WERI-Rb-1 (cell line): ENCODE measurements at regions not wholly inside any gene's neighbourhood (a gene's known extent, or its start where the extent isn't known, plus 50 kb on each side); places are given as distances from the start of the nearest gene placed in this dataset.
"Not testable (repeated sequence)": the region's sequence is repeated elsewhere in the genome, so short reads cannot be mapped to it uniquely, and the experiment has no call there.

Experiments used
- DNase-seq: peaks from one replicate; pipeline ENCODE4 v3.0.0-alpha.2; 2020
- H3K27ac ChIP-seq: fragments of 250-450 bp; sonication (Bioruptor Pico); 2 replicates; pipeline ENCODE4 v1.5.1; 2020; ENCODE audit warnings: mild to moderate bottlenecking, moderate library complexity
- H3K27me3 ChIP-seq: fragments of 250-450 bp; sonication (Bioruptor Pico); 2 replicates; pipeline ENCODE4 v1.5.1; 2021; ENCODE audit warnings: mild to moderate bottlenecking, low read depth, moderate library complexity; ENCODE audit not compliant: insufficient read depth, severe bottlenecking
- H3K36me3 ChIP-seq: fragments of 250-450 bp; sonication (Bioruptor Pico); 2 replicates; pipeline ENCODE4 v1.5.1; 2020; ENCODE audit warnings: mild to moderate bottlenecking, moderate library complexity
- H3K4me3 ChIP-seq: 2 replicates; pipeline ENCODE4 v1.5.1; 2011; ENCODE audit warnings: low read depth, mild to moderate bottlenecking, control low read depth, low read length
- H3K9me3 ChIP-seq: fragments of 250-450 bp; sonication (Bioruptor Pico); 2 replicates; pipeline ENCODE4 v1.5.1; 2021; ENCODE audit warnings: mild to moderate bottlenecking, moderate library complexity; ENCODE audit not compliant: severe bottlenecking
- CTCF ChIP-seq: IDR thresholded peaks from 2 replicates; pipeline ENCODE4 v1.5.1; 2011; ENCODE audit warnings: low read depth, mild to moderate bottlenecking, control low read depth, inconsistent platforms, low read length

- no peaks in the 10 kb centered on the region for H3K27me3 ChIP-seq
- H3K4me3 ChIP-seq: no peak overlapping the region
- no peak overlapping the region for H3K27ac ChIP-seq
- no peaks in the 10 kb centered on the region for H3K9me3 ChIP-seq
- no peak for TF ChIP-seq CTCF
- no peak for DNase-seq
- no peaks in the 10 kb centered on the region for H3K36me3 ChIP-seq
Observed at GRCh38 chr7:46047581-46047980, 126.5 kb upstream of the IGFBP3 start.

GRCh38 chr7:46043338-46043737 lies 122.3 kb upstream of the IGFBP3 start:
- peak; percentile 16 for DNase-seq
- H3K36me3 ChIP-seq, H3K27ac ChIP-seq, H3K4me3 ChIP-seq, H3K9me3 ChIP-seq, H3K27me3 ChIP-seq: not testable (repeated sequence)

GRCh38 chr7:46039813-46040212 lies 118.7 kb upstream of the IGFBP3 start:
- not testable (repeated sequence) for H3K4me3 ChIP-seq, DNase-seq, H3K27me3 ChIP-seq, H3K36me3 ChIP-seq, H3K27ac ChIP-seq, H3K9me3 ChIP-seq

GRCh38 chr7:46035166-46035565 lies 114.1 kb upstream of the IGFBP3 start:
- H3K27ac ChIP-seq: no peak overlapping the region
- no peaks in the 10 kb centered on the region for H3K36me3 ChIP-seq
- DNase-seq: no peak
- H3K4me3 ChIP-seq: no peak overlapping the region
- H3K9me3 ChIP-seq: no peaks in the 10 kb centered on the region
- TF ChIP-seq CTCF: no peak
- no peaks in the 10 kb centered on the region for H3K27me3 ChIP-seq

DNA sequence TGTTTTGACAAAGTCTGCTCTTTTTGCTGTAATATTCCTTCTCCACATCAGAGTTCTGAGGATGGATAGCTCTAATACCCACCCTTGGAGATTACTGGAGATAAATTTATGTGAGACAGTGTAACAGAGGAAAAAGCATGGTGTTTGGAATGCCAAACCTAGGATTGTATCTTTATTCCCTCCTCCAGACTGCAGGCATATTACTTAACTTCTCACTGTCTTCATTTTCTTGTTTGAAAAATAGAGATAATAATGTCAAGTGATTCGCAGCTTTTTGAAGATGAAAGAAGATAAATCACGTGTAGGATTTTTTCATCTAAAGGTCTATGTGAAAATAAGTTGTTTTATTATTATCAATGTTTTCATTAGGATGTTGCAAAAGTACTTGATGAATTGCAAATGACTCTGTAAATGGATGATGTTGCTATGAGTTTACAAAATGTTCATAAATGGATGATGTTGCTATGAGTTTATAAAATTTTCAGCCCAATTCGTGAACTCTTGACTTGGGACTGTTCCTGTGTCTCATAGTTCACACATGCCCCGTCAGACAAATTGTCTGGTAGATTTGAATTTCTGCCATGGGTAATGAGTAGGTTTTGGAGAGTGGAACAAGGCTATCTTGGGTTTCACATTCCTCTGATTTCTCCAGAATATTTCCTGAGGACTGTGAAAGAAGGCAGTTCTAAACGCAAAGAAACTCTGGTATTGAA lies 113.1 kb upstream of the IGFBP3 start:
- H3K36me3 ChIP-seq: no peaks in the 10 kb centered on the region
- H3K4me3 ChIP-seq: no peak overlapping the region
- no peak for DNase-seq
- H3K27ac ChIP-seq: no peak overlapping the region
- H3K9me3 ChIP-seq: no peaks in the 10 kb centered on the region
- no peaks in the 10 kb centered on the region for H3K27me3 ChIP-seq
- no peak for TF ChIP-seq CTCF

GRCh38 chr7:46033592-46033991 lies 112.5 kb upstream of the IGFBP3 start:
- Histone ChIP-seq H3K27ac (no peak overlapping the region), H3K36me3 (no peaks in the 10 kb centered on the region)

More at GRCh38 chr7:46033592-46033991, 112.5 kb upstream of the IGFBP3 start:
- H3K9me3 ChIP-seq: no peaks in the 10 kb centered on the region
- no peaks in the 10 kb centered on the region for H3K27me3 ChIP-seq
- H3K4me3 ChIP-seq: no peak overlapping the region
- DNase-seq: no peak
- TF ChIP-seq CTCF: no peak
